NCI-H2227 (cell line): ENCODE measurements at regions not wholly inside any gene's neighbourhood (a gene's known extent, or its start where the extent isn't known, plus 50 kb on each side); places are given as distances from the start of the nearest gene placed in this dataset.
"Not testable (repeated sequence)": the region's sequence is repeated elsewhere in the genome, so short reads cannot be mapped to it uniquely, and the experiment has no call there.

Experiments used
- DNase-seq: peaks from one replicate; lab custom pipeline; 2025; ENCODE audit not compliant: unreplicated experiment; lab: John Stamatoyannopoulos, UW

DNA sequence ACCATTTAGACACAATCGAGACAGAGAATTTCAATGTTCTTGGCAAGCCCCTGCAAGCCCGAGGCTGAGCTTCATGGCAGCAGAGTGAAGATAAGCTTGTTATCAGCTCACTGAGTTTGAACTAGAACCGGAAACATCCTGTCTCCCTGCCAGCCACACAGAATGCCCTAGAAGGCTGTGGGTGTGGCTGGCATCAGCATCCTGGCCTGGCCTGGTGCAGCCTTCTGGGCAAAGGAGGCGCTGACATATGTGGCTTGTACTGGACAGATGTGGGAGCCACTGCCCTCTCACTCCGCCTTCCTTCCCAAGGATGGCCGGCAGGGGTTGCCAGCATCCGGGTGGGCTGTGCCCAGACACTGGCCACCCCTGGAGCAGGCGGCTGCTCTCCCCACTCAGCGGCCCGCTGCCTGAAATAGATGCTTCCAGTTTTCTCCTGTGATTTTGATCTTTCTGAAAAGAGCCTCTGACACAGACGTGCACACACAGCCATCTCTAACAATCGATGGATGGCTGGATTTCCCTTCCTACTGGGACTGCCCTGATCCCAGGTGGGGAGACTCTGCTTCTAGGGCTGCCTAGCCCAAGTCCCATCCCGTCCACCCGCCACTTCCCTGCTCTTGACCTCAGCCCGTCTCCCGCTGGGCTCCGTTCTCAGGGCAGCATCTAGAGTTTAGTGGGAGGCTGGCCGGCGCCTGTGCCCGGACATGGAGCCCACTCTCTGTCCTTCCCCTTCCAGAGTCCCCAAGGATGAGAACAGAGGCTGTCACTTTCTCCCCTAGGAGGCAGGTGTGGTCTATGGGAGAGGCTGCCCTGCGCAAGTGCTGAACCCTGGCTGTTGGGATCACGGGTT lies 149.7 kb downstream of the CTTN start:
- DNase-seq, result peak; percentile 45

DNA sequence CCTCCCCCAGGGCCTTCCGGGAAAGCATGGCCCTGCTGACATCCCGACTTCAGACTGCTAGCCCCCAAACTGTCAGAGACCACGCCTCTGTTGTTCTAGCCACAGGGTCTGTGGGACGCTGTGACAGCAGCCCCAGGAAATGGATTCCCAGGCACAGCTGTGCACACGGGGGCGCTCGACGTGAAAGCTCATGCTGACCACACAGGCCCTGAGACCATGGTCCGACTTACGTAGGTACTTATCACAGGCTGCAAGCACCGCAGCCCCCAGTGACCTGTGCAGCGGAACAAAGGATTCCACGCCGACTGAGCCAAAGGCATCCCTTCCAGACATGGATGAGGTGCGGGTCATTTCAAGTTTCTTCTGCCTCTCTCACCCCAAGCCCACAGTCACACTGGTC lies 150.6 kb downstream of the CTTN start:
- no peak for DNase-seq

DNA sequence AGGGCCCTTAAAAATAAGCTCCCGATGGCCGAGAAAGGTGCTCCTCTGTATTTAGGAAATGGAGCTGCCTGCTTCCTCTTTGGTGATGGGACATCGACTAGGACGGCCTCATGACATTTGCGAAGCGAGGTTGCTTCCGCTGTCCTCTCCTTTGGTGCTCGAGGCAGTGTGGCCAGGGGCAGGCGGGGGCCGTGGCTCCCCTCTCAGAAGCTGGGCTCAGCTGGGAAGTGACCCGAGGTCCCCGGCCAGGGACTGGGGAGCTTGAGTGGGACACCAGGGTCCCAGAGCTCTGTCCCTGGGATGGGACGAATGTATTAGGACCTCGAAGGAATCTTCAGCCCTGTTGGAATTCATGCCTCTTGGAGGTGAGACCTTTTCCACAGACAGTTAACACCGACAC lies 151.1 kb downstream of the CTTN start:
- no peak for DNase-seq

DNA sequence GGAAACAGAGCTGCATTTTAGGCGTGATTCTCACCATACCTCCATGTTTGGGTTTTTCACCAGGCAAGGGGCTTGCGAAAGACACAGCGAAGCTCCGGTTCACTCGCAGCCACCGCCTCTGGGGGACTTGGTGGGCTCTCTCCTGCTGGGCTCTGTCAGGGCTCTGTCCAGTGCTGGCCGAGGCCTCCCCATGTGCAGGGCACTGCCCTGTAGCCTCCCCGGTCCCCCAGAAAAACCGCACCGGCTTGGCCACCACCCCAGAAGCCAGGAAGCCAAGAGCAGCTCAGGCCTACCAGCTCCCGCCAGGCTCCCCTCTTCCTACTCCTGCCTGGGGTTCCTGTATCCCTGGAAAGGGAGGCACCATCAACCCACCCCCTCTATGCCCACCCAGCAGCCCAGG lies 151.5 kb downstream of the CTTN start:
- no peak for DNase-seq

DNA sequence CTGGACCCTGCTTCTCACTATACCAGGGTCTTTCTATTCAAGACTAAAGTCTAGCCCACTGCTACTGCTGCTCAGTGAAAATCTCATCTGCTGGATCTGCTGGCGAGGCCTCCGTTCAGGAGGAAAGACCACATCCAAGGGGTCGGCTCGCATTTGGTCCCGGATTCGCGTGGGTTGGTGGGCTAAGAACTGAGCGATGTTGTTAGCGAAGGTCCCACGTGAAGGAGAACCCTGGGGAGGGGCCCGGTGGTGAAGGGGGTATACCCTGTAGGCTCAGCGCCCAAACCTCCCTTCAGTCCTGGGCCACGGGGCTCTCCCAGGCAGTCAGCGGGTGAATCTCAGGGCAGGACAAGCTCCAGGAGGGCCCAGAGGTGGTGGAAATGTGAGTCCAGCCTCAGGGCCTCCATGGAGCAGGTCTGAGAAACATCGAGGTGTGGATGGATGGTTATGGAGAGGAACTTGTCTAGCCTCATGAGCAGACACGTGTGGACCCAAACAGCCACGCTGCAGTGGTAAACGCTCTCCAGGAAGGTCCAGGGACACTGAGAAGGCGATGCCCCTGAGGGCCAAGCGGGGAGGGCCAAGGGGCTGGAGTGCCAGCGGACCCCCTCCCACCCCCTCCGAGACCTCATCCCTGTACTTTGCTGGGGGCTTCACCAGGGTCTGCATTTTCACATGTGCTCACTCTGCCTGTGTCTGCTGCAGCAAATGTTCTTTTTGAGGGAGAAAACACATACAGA lies 152.3 kb downstream of the CTTN start:
- DNase-seq, result no peak

DNA sequence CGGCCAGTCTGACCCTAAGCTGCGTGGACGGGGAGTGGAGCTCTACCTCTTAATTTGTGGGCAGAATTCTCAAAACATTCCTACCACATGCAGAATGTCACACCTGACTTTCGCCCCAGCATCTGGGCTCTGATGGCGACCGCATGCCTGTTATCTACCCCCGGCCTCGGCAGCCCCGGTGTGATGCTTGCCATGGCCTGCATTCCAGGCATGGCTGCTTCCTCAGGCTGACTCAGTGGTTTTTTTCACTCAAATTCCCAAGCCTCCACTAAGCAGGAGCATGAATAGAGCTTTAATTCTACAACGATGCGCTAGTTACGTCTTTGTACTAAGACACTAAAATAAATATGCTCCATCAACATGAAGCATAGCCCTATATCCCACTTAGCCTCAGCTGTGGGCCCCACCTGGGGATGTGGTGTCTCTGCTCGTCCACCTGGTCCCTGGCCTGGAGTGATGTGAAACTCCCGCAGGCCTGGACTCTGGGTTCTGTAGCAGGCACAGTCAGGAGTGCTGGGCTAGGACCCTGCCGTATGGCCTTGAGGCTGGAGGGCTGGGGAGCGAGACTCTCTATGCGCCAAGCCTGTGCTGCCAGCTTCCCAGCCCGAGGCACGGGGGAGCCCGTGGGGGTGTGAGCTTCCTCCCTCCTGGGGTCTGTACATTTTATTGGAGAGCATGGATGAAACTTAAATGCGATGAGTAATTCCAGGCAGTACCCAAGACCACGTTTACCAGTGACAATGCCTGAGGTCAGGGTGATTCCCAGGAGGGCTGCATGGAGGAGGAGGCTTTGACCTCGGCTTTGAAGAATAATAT lies 153.2 kb downstream of the CTTN start:
- DNase-seq, result no peak

DNA sequence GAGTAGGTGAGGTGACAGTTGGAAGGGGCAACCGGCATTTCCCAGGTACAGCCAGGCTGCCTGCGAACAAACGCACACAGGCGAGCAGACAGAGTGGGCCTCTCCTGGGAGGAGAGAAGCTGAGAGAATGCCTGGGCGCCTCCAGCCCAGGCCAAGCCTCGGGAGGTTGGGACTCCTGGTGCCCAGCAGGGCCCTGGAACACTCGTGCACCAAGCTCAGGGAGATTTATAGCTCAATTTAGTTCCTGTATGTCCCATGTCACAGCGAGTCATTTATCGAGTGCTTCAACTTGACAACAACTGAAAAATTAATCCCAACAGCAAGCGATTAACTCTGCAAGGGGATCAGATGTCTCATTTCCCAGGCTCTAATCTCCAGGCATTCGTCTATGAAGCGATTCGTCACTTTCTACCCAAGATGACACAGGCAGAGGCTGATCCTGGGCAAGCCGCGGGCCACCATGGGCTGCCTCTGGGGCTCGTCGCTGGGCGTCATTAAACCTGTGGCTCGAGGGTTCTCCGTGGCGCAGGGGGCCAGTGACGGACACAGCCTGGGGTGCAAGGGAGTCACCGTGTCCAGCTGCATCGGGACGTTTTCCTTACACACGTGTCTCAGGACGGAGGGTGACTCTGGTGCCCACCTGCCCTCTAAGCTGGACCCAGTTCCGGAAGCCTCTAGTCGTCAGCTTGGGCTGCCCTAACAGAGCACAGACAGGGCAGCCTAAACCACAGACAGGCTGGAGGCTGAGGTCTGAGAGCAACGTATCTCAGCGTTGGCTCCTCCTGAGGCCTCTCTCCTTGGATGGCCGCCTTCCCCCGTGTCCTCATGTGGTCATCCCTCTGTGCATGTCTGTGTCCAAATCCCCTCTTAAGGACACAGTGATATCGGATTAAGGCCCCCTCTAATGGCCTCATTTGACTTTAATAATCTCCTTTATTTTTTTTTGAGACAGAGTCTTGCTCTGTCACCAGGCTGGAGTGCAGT lies 154.1 kb downstream of the CTTN start:
- no peak for DNase-seq

DNA sequence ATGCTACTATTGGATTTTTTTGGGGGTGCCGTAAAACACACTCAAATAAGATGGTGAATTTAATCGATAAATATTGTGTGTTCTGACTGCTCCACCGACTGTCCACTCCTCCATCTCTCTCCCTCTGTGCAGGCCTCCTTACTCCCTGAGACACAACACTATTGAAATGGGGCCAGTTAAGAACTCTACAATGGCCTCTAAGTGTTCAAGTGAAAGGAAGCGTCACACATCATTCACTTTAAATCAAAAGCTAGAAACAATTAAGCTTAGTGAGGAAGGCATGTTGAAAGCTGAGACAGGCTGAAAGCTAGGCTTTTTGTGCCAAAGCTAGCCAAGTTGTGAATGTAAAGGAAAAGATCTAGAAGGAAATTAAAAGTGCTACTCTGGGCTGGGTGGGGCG lies 156.7 kb downstream of the CTTN start:
- DNase-seq, result no peak

DNA sequence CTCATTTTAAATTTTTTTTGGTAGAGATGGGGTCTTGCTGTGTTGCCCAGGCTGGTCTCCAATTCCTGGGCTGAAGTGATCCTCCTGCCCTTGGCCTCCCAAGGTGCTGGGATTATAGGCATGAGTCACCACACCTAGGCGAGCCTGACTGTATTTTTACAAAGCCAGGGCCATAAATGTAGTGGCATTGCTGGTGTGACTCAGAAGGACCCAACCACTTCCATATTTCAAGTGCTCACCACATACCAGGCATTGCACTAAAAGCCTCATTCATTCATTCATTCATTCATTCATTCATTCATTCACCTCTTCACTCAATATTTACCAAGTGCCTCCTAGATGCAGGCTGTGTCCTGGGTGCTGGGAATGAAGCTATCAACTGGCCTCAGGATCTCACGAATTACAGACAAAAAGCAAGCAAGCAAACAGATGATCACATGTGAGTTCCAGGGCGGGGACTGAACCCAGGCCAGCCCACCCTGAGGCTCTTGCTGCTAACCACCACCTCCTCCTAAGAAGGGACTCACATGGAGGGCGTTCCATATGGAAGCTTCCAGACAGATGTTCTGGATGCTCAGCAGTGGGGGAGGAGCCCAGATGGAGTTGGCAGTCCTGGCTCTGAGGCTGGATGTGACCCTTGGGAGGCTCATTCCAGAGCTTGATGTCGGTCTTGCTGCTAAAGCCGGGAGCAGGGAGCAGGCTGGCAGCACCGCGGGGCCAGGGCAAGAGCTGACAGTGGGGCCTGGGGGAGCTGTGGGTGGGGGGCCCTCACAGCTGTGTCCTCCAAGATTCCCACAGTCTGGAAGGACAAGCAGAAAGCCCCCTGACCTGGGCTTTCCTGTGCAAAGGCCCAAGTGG lies 158.8 kb downstream of the CTTN start:
- no peak for DNase-seq

DNA sequence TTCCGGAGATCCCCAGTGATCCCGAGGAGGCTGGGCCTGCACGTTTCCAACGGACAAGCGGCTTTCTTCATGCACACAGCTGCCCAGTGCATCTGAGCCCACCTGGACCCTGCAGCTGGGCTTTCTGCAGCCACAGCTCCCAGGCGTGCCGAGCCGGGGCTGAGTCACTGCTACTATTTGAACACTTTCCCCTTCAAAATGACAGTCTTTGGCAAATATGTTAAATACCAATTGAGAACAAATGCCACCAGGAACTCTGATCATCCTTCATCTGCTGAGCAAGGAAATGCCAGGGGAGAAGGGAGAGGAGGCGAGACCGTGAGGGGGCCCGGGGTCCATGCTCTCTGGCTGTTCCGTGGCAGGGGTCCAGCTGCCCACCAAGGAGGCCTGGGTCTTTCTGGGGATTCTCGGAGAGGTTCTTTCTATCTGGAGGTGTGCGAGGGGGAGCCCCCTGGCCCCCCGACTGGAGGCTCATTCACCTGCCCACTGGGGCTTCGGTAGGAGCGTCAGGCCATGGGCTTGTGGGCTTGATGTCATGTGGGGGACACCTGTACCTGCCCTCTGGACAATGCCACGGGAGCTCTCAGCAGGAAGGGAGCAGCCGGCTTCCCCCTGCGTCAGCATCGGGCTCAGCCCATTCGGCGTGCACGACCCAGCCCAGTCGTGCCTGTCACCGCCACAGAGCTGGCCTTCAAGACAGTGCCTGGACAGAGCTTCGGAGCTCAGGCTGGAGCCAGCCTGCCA lies 159.6 kb downstream of the CTTN start:
- DNase-seq, result no peak

DNA sequence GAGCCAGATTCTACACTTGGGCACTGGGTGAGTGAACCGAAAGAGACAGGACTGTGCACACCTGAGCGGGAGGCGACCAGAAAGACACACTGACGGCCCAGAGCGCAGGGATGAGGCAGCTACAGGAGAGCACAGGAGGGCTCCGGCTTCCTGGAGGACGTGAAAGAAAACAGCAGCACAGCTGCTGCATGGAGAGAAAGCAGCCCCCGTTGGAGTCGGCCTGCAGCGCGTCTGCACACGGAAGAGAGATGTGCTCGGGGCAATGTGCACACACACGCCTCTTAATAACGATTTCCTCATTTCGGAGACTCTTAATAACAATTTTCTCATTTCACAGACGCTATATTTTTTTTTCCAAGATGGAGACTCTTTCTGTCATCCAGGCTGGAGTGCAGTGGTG lies 160.4 kb downstream of the CTTN start:
- no peak for DNase-seq

DNA sequence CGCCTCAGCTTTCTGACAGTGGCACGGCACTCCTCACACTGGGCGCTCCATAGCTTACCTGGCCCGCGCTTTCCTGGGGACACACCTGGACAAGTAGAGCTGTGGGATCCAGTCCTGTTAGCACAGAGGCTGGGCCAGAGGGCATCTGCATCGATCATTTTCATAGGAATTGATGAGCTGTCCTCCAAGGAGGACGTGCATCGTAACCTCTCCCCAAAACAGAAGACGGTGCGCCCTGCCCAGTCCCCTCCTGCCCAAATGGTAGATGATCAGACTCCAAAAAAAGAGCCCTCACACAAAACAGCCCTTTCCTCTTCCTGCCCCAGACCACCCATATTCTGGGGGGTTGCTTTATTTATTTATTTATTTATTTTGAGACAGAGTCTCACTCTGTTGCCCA lies 161.2 kb downstream of the CTTN start:
- DNase-seq, result no peak

DNA sequence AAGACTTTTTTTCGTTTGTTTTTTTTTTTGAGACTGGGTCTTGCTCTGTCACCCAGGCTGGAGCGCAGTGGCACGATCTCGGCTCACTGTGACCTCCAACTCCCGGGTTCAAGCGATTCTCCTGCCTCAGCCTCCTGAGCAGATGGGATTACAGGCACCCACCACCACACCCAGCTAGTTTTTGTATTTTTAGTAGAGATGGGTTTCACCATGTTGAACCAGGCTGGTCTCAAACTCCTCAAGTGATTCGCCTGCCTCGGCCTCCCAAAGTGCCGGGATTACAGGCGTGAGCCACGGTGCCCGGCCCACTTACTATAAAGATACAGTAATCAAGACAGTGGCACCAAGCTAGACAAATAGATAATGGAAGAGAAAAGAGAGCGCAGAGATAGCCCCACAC lies 162.3 kb downstream of the CTTN start:
- DNase-seq, result not testable (repeated sequence)

DNA sequence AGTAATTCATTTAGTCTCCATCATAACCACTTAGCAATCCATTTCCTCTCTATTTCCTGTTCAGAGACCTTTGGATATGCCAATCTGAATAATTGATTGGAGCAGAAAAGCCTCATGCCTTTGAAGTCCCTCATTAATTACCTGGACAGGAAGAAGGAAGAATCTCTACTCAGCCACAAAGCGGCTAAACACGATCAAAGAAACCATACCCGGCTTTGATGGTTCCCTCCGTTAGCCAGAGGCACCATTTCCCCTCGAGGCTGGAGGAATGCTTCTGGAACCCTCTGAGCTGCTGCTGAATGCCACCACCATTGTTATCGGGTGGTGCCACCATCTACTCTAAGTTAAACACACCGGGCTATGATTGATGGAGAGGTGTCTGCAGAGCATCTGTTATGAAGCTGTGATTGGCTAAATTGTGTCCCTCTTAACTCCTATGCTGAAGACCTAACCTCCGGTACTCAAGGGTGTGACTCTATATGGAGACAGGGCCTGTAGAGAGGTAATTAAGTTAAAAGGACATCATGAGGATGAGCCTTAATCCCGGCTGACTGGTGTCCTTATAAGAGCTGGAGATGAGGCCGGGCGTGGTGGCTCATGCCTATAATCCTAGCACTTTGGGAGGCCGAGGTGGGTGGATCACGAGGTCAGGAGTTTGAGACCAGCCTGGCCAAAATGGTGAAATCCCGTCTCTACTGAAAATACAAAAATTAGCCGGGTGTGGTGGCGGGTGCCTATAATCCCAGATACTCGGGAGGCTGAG lies 168.6 kb downstream of the CTTN start:
- DNase-seq, result no peak

DNA sequence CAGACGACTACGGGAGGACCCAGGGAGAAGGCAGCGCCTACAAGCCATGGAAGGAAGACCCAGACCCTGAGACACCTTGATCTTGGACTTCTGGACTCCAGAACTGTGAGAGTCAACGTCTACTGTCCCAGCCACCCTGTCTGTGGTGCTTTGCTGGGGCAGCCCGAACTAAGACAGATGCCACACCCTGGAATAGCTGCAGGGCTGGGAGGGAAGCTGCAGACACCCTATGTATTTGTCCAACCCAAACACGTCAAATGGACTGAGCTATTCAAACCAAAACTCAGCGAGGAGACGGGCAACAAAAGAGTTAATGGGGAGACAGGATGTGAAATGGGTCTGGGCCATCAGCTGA lies 169.3 kb downstream of the CTTN start:
- DNase-seq, result no peak

DNA sequence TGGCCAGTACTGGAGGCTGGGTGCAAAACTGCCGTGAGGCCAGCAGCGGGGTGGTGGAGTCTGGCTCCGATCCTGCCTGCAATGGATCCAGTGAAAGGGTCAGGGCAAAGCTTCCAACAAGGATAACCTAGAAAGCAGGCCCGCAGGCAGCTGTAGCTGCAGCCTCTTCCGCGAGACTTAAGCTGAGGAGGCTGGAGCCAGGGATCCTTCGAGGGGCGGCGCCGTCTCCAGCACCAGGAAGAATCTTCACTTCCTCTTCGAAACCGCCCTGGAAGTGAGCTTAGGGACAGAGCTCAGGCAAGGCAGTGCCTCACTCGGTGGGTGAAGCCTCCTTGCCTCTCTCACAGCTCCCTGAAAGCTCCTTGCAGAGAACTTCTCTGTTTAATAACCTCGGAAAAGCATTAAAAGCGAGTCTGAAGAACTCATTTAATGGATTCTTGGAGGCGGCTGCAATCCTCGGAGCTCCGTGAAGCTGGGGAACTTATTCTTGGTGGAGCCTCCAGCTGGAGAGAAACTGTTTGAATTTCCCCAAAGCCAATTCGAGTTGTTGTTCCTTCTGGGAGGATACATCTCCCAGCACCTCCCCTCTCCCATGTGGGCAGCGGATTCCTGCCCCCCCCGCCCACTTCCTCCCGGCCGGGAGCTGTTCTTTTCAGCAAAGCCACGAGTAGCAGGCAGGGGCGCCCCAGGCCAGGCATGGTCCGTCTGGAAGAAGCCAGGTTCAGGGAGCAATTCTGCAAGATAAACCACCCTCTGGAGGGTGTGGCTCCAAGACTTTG lies 169.9 kb downstream of the CTTN start:
- DNase-seq, result peak; percentile 73

DNA sequence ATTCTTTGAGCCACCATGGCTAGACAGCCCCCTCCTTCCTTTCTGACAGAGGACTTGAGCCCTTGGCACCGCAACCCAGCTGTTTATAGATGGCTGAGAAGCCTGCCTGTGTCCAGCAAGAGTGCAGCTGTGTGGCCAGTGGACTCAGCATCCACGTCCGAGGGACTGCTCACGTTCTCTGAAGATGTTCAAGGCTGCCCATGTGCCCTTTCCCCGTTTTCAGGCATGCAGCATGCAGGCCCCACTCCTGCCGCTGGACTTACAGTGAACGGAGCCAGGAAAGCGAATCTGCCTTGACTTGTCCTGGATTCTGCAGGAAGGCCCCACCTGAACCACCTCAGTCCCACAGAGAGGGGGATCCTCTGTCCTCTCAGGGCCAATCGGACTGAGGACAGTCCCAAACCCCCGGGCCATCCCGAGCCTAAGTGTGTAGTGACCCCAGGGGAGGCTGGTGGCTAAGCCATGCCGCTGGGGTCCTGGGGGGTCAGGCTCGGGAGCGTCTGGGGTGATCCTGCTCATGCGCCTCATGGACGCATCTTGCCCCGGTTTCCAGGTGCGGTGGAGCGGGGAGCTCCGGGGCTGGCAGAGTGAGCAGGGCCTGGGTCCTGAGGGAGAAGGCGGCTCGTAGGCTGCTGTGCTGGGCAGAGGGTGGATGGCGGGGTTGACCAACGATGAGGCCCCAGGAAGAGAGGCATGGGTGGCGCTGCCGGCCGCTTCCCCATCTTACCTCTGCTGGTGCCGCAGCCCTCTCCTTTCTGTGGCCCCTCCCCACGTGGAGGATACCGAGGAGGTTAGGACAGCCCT lies 170.7 kb downstream of the CTTN start:
- DNase-seq, result no peak
